ENCODE measurements at regions not wholly inside any gene's neighbourhood (a gene's known extent, or its start where the extent isn't known, plus 50 kb on each side); places are given as distances from the start of the nearest gene placed in this dataset.
"Not testable (repeated sequence)": the region's sequence is repeated elsewhere in the genome, so short reads cannot be mapped to it uniquely, and the experiment has no call there.

DNA sequence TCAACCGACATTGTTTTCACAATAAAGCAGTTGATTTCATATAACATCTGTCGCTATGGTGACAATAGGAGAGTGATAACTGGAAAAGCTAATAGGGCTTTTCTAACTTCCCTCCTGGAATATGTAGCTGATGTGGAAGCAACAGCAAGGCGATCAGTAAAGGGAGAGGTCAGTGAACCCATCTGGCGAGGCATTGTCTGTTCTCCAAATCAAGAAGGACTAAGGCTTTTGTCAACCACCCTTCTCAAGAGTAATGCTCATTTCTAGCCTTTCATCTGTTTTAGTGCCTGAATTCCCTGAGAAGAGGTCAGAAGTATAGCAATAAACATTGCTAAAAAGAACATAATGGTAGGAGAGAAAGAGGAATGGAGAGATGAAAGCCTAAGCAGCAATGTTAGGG, 201.3 kb downstream of the AKAP7 start:
- 63 to 70% (median 69%) methylated on average over 4 of the region's 4 CpGs for whole genome bisulfite sequencing, 3 donors
- intact Hi-C loops (cut with DNase I), result no loop called here
- no peaks in the 10 kb centered on the region for H3K36me3 ChIP-seq
- TF ChIP-seq EP300 (IDR thresholded peaks at IDR 0.05) (no peak), POLR2A (IDR thresholded peaks at IDR 0.05) (no peak)
- TF ChIP-seq, protein P1, sequence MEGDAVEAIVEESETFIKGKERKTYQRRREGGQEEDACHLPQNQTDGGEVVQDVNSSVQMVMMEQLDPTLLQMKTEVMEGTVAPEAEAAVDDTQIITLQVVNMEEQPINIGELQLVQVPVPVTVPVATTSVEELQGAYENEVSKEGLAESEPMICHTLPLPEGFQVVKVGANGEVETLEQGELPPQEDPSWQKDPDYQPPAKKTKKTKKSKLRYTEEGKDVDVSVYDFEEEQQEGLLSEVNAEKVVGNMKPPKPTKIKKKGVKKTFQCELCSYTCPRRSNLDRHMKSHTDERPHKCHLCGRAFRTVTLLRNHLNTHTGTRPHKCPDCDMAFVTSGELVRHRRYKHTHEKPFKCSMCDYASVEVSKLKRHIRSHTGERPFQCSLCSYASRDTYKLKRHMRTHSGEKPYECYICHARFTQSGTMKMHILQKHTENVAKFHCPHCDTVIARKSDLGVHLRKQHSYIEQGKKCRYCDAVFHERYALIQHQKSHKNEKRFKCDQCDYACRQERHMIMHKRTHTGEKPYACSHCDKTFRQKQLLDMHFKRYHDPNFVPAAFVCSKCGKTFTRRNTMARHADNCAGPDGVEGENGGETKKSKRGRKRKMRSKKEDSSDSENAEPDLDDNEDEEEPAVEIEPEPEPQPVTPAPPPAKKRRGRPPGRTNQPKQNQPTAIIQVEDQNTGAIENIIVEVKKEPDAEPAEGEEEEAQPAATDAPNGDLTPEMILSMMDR (IDR thresholded peaks at IDR 0.05), result no peak
- no peaks in the 10 kb centered on the region for H3K9me3 ChIP-seq
- H3K4me1 ChIP-seq (ENCODE audit: insufficient read depth), result no peaks in the 10 kb centered on the region
- H3K27ac ChIP-seq, result no peak overlapping the region
- H3K4me3 ChIP-seq, result no peak overlapping the region
- H3K27me3 ChIP-seq, result no peaks in the 10 kb centered on the region
- no peak for DNase-seq

DNA sequence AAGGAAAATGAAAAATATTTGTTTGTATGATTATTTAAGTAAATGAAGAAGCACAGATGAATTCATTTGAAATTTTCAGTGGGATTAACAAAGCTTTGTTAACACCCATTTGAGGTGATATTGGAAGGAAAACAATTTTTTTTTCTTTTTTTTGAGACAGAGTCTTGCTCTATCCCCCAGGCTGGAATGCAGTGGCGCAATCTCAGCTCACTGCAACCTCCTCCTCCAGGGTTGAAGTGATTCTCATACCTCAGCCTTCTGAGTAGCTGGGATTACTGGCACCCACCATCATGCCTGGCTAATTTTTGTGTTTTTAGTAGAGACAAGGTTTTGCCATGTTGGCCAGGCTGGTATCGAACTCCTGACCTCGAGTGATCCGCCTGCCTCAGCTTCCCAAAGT, 211.6 kb downstream of the AKAP7 start:
- H3K27me3 ChIP-seq; H3K27ac ChIP-seq; H3K9me3 ChIP-seq; H3K36me3 ChIP-seq; H3K4me3 ChIP-seq; H3K4me1 ChIP-seq (ENCODE audit: insufficient read depth); DNase-seq; intact Hi-C loops (cut with DNase I): not testable (repeated sequence)
- 78 to 94% (median 94%) methylated on average over 4 of the region's 4 CpGs for WGBS, 3 donors

DNA sequence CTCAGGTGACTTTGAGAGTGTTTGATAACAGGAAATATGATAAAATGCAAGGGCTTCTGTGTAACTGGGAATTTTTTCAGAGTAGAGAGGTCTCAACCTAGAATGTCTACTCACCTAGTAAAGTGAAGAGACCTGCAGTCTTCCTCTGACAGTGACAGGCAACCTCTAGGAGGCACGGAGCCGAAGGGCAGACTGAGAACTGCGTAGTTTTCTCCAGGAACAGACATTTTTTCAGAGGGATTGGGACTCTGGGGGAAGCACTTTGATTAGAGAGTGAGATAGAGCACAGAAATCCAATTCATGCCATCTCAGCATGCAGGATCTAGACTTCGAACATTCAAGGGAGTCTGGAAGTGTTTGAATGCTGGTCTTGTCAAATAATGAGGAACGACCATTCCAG, 213.3 kb downstream of the AKAP7 start:
- Histone ChIP-seq H3K4me3 (no peak overlapping the region), H3K36me3 (no peaks in the 10 kb centered on the region), H3K27me3 (no peaks in the 10 kb centered on the region), H3K27ac (no peak overlapping the region), H3K4me1 (ENCODE audit: insufficient read depth) (no peaks in the 10 kb centered on the region), H3K9me3 (no peaks in the 10 kb centered on the region)
- no peak for DNase-seq
- intact Hi-C loops (cut with DNase I), result no loop called here
- WGBS, 3 donors, result 74 to 84% (median 81%) methylated on average over 5 of the region's 5 CpGs
- no peak for TF ChIP-seq POLR2A (IDR thresholded peaks at IDR 0.05)
- no peak for TF ChIP-seq EP300 (IDR thresholded peaks at IDR 0.05)
- TF ChIP-seq, protein P1 (IDR thresholded peaks at IDR 0.05), result no peak

DNA sequence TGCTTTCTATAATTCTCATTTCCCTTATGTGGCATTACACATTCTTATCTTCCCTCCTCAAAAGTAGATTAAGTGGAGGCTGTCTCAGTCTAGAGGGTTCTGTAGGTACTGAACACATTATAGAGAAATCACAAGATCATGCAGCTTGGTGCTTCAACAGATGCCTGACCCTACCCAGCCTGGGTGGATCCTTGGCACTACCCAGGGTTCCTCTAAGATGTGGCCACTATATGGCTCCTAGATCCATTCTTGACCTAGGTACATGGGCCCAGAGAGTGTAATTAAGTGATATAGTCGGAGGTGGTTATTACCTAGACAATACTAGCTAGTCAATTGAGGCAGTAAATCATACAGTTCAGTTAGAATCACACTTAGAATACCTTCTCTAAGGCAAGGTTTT, 213.9 kb downstream of the AKAP7 start:
- H3K36me3 ChIP-seq, result no peaks in the 10 kb centered on the region
- no peaks in the 10 kb centered on the region for H3K9me3 ChIP-seq
- H3K4me3 ChIP-seq, result no peak overlapping the region
- WGBS, 3 donors, result 59 to 87% (median 84%) methylated on average over 1 of the region's 1 CpG
- TF ChIP-seq POLR2A (IDR thresholded peaks at IDR 0.05), result no peak
- no peak for TF ChIP-seq EP300 (IDR thresholded peaks at IDR 0.05)
- TF ChIP-seq, protein P1 (IDR thresholded peaks at IDR 0.05), result no peak
- no peaks in the 10 kb centered on the region for H3K4me1 ChIP-seq (ENCODE audit: insufficient read depth)
- no peaks in the 10 kb centered on the region for H3K27me3 ChIP-seq
- no peak overlapping the region for H3K27ac ChIP-seq
- intact Hi-C loops (cut with DNase I), result no loop called here
- no peak for DNase-seq

DNA sequence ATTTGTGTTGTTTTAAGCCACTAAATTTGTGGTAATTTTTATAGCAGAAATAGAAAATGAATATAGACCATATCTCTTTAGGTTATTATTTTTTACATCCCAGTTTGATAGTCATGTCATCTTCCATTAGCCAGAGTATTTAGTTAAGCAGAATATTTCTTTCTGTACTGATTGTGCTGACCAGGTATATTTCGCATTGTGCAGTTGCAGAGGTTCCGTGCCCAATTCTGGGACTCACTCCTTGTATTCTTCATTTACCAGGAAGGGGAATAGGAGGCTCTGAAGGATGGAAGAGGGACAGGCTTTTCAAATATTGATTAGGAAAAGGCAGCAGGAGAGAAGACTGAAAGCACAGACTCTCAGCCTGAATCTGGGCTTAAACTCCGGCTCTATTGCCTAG, 217.8 kb downstream of the AKAP7 start:
- H3K9me3 ChIP-seq, result no peaks in the 10 kb centered on the region
- no peak for DNase-seq
- intact Hi-C loops (cut with DNase I), result no loop called here
- H3K4me1 ChIP-seq (ENCODE audit: insufficient read depth), result no peaks in the 10 kb centered on the region
- no peaks in the 10 kb centered on the region for H3K27me3 ChIP-seq
- no peak overlapping the region for H3K4me3 ChIP-seq
- WGBS, 3 donors, result 94 to 97% (median 95%) methylated on average over 3 of the region's 3 CpGs
- TF ChIP-seq EP300 (IDR thresholded peaks at IDR 0.05) (no peak), POLR2A (IDR thresholded peaks at IDR 0.05) (no peak)
- TF ChIP-seq, protein P1 (IDR thresholded peaks at IDR 0.05), result no peak
- no peaks in the 10 kb centered on the region for H3K36me3 ChIP-seq
- H3K27ac ChIP-seq, result no peak overlapping the region

Measured in ovary (tissue), 7 donors.